ENCODE measurements at regions not wholly inside any gene's neighbourhood (a gene's known extent, or its start where the extent isn't known, plus 50 kb on each side); places are given as distances from the start of the nearest gene placed in this dataset.

DNA sequence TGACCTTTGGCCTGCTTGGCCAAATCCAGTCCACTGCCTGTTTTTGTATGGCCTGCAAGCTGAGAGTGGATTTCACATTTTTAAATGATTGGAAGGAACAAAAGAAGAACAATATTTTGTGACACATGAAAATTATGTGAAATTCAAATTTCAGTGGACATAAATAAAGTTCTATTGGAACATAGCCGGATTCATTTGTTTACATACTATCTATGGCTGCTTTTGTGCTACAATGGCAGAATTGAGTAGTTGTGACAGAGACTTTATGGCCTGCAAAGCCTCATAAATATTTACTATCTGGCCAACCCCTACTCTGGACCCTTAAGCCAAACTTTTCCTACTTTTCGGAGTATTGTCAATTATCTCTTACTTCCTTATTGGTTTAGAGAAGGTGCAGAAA lies 66.6 kb upstream of the IPO9 start:
- no peaks in the 10 kb centered on the region for H3K79me2 ChIP-seq (ENCODE audit: insufficient read depth, low read depth, low read length)
- BruUV-seq (replicated peaks): no TSS peak
- intact Hi-C loops (cut with micrococcal nuclease; ENCODE audit: unreplicated experiment): no loop called here
- H3K36me3 ChIP-seq (ENCODE audit: insufficient read depth, low read length): no peaks in the 10 kb centered on the region
- H3K9me2 ChIP-seq (ENCODE audit: insufficient read depth, low read length): no peaks in the 10 kb centered on the region
- POLR2A ChIA-PET: no interaction called here
- no peaks in the 10 kb centered on the region for H4K20me1 ChIP-seq (ENCODE audit: insufficient read depth, low read length)
- TF ChIP-seq, protein P1, sequence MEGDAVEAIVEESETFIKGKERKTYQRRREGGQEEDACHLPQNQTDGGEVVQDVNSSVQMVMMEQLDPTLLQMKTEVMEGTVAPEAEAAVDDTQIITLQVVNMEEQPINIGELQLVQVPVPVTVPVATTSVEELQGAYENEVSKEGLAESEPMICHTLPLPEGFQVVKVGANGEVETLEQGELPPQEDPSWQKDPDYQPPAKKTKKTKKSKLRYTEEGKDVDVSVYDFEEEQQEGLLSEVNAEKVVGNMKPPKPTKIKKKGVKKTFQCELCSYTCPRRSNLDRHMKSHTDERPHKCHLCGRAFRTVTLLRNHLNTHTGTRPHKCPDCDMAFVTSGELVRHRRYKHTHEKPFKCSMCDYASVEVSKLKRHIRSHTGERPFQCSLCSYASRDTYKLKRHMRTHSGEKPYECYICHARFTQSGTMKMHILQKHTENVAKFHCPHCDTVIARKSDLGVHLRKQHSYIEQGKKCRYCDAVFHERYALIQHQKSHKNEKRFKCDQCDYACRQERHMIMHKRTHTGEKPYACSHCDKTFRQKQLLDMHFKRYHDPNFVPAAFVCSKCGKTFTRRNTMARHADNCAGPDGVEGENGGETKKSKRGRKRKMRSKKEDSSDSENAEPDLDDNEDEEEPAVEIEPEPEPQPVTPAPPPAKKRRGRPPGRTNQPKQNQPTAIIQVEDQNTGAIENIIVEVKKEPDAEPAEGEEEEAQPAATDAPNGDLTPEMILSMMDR (conservative IDR thresholded peaks at IDR 0.05; ENCODE audit: low read length): no peak
- TF ChIP-seq EZH2phosphoT487 (IDR thresholded peaks at IDR 0.05; ENCODE audit: borderline replicate concordance, low read depth, low read length): no peak
- no peak overlapping the region for H2AFZ ChIP-seq (ENCODE audit: low read length)
- H3K4me3 ChIP-seq (ENCODE audit: low read depth, low read length, poor library complexity, severe bottlenecking): no peak overlapping the region
- H3K4me2 ChIP-seq (ENCODE audit: low read length): no peak overlapping the region
- CTCF ChIA-PET (ENCODE audit: unreplicated experiment): no interaction called here
- H3K4me1 ChIP-seq (ENCODE audit: insufficient read depth, low read length, poor library complexity, severe bottlenecking): peaks cover 21% of the 10 kb centered on the region
- H3K27ac ChIP-seq (ENCODE audit: low read depth, low read length, poor library complexity, severe bottlenecking): no peak overlapping the region
- no peak for DNase-seq (ENCODE audit: low spot score)
- no peaks in the 10 kb centered on the region for H3K9me3 ChIP-seq (ENCODE audit: low read length)

DNA sequence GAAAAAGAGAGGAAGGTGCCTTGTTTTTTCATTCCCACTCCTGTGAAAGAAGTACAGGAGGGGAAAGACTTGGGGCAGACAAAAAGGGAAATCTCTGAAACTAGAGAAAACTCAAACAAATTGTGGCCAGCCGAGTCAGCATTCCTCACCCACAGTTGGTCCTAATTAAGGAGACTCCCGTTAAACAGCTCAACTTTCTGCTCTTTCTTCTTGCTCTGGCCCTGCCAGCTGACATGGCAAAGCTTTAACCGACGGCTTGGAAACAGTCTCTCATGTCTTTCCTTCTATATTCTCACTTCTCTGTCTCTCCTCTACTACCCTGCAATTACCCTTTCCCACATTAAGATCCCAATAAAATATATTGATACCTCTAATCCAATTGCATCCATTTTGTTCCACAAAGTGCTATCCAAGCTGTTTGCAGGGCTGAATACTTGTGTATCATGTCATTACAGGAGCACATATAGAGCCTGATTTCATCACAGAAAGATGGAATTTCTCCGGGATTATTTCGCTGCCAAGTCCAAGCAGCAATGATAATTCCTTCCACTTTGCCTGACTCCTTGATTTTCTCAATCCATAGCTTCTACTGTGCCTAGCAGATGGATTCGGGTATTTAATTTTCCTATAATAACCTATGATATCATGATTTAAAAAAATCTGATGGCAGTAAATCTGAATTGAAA lies 65.4 kb upstream of the IPO9 start:
- no peak for DNase-seq (ENCODE audit: low spot score)
- intact Hi-C loops (cut with micrococcal nuclease; ENCODE audit: unreplicated experiment): no loop called here
- BruUV-seq (replicated peaks): no TSS peak
- no peaks in the 10 kb centered on the region for H4K20me1 ChIP-seq (ENCODE audit: insufficient read depth, low read length)
- H2AFZ ChIP-seq (ENCODE audit: low read length): no peak overlapping the region
- no peak overlapping the region for H3K4me3 ChIP-seq (ENCODE audit: low read depth, low read length, poor library complexity, severe bottlenecking)
- H3K4me2 ChIP-seq (ENCODE audit: low read length): no peak overlapping the region
- TF ChIP-seq, protein P1 (conservative IDR thresholded peaks at IDR 0.05; ENCODE audit: low read length): no peak
- no peak for TF ChIP-seq EZH2phosphoT487 (IDR thresholded peaks at IDR 0.05; ENCODE audit: borderline replicate concordance, low read depth, low read length)
- no peak overlapping the region for H3K27ac ChIP-seq (ENCODE audit: low read depth, low read length, poor library complexity, severe bottlenecking)
- POLR2A ChIA-PET: interaction anchor here (0.6 to 1.1 kb wide), 3 partner anchors 18 to 65 kb away, joined by 3 to 6 read pairs (median 4); partner anchors contain the start of gene IPO9
- H3K9me3 ChIP-seq (ENCODE audit: low read length): no peaks in the 10 kb centered on the region
- H3K9me2 ChIP-seq (ENCODE audit: insufficient read depth, low read length): no peaks in the 10 kb centered on the region
- CTCF ChIA-PET (ENCODE audit: unreplicated experiment): no interaction called here
- H3K79me2 ChIP-seq (ENCODE audit: insufficient read depth, low read depth, low read length): no peaks in the 10 kb centered on the region
- no peaks in the 10 kb centered on the region for H3K36me3 ChIP-seq (ENCODE audit: insufficient read depth, low read length)
- peaks cover 9% of the 10 kb centered on the region for H3K4me1 ChIP-seq (ENCODE audit: insufficient read depth, low read length, poor library complexity, severe bottlenecking)

DNA sequence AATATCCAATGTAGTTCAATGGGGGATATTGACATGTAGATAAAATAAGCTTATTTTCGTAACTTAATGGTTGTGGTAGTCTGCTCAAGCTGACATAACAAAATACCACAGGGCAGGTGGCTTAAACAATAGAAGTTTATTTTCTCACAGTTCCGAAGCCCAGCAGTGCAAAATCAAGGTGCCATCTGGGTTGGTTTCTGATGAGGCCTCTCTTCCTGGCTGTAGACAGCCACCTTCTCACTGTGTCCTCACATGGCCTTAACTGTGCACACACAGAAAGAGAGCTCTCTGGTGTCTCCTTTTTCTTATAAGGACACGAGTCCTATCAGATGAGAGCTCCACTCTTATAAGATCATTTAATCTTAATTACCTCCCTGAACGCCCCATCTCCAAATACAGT lies 64.8 kb upstream of the IPO9 start:
- Histone ChIP-seq H3K9me2 (ENCODE audit: insufficient read depth, low read length) (no peaks in the 10 kb centered on the region), H3K9me3 (ENCODE audit: low read length) (no peaks in the 10 kb centered on the region), H3K4me2 (ENCODE audit: low read length) (no peak overlapping the region), H3K4me1 (ENCODE audit: insufficient read depth, low read length, poor library complexity, severe bottlenecking) (peaks cover 3% of the 10 kb centered on the region), H4K20me1 (ENCODE audit: insufficient read depth, low read length) (no peaks in the 10 kb centered on the region), H3K4me3 (ENCODE audit: low read depth, low read length, poor library complexity, severe bottlenecking) (no peak overlapping the region), H3K27ac (ENCODE audit: low read depth, low read length, poor library complexity, severe bottlenecking) (no peak overlapping the region), H3K79me2 (ENCODE audit: insufficient read depth, low read depth, low read length) (no peaks in the 10 kb centered on the region), H3K36me3 (ENCODE audit: insufficient read depth, low read length) (no peaks in the 10 kb centered on the region), H2AFZ (ENCODE audit: low read length) (no peak overlapping the region)
- DNase-seq (ENCODE audit: low spot score): no peak
- ChIA-PET CTCF (ENCODE audit: unreplicated experiment) (interaction anchor here (0.5 kb wide), 1 partner anchor 57 kb away, joined by 3 read pairs; no protein-coding TSS in a partner anchor), POLR2A (interaction anchor here (0.6 to 1.1 kb wide), 2 partner anchors 27 to 119 kb away, joined by 3 to 4 read pairs; no protein-coding TSS in a partner anchor)
- intact Hi-C loops (cut with micrococcal nuclease; ENCODE audit: unreplicated experiment): no loop called here
- no TSS peak for BruUV-seq (replicated peaks)
- no peak for TF ChIP-seq EZH2phosphoT487 (IDR thresholded peaks at IDR 0.05; ENCODE audit: borderline replicate concordance, low read depth, low read length)
- TF ChIP-seq, protein P1 (conservative IDR thresholded peaks at IDR 0.05; ENCODE audit: low read length): no peak

Data from OCI-LY7 (cell line).